ENCODE measurements at regions not wholly inside any gene's neighbourhood (a gene's known extent, or its start where the extent isn't known, plus 50 kb on each side); places are given as distances from the start of the nearest gene placed in this dataset.
A peak's percentile ranks its signal among the peaks of the same experiment; 100 is the strongest.

- Mint-ChIP-seq H3K4me3 (no peak overlapping the region), H3K27me3 (no peaks in the 10 kb centered on the region), H3K9me3 (ENCODE audit: low read depth) (peaks cover 15% of the 10 kb centered on the region), H3K36me3 (ENCODE audit: low read depth) (no peaks in the 10 kb centered on the region), H3K27ac (no peak overlapping the region), H3K4me1 (no peaks in the 10 kb centered on the region)
- ATAC-seq: no peak
- intact Hi-C loops (cut with DNase I, micrococcal nuclease): no loop called here
- CTCF ChIA-PET: no interaction called here
- POLR2A ChIA-PET: no interaction called here
- DNase-seq: no peak
Measured at GRCh38 chr12:31845613-31846322, 113.4 kb upstream of the RESF1 start.

- Mint-ChIP-seq H3K27ac (no peak overlapping the region), H3K27me3 (no peaks in the 10 kb centered on the region), H3K36me3 (ENCODE audit: low read depth) (no peaks in the 10 kb centered on the region), H3K9me3 (ENCODE audit: low read depth) (peaks cover 12% of the 10 kb centered on the region), H3K4me3 (no peak overlapping the region), H3K4me1 (no peaks in the 10 kb centered on the region)
- no peak for ATAC-seq
- ChIA-PET CTCF (no interaction called here), POLR2A (no interaction called here)
- intact Hi-C loops (cut with DNase I, micrococcal nuclease): no loop called here
- no peak for DNase-seq
Measured at GRCh38 chr12:31843398-31844095, 114.7 kb upstream of the AMN1 start.

GRCh38 chr12:31837913-31838312, 109.1 kb upstream of the AMN1 start:
- ChIA-PET POLR2A (no interaction called here), CTCF (interaction anchor here (0.7 kb wide), 2 partner anchors 179 to 185 kb away, joined by 3 read pairs; no protein-coding TSS in a partner anchor)
- Mint-ChIP-seq H3K27ac (no peak overlapping the region), H3K4me1 (peaks cover 14% of the 10 kb centered on the region), H3K4me3 (no peak overlapping the region), H3K9me3 (ENCODE audit: low read depth) (peaks cover 3% of the 10 kb centered on the region), H3K36me3 (ENCODE audit: low read depth) (no peaks in the 10 kb centered on the region), H3K27me3 (no peaks in the 10 kb centered on the region)
- ATAC-seq (no peak), DNase-seq (no peak)
- intact Hi-C loops (cut with DNase I, micrococcal nuclease): no loop called here

GRCh38 chr12:31835276-31835882, 106.6 kb upstream of the AMN1 start:
- ATAC-seq: no peak
- ChIA-PET POLR2A (no interaction called here), CTCF (interaction anchor here (1.2 kb wide), 1 partner anchor 17 kb away, joined by 3 read pairs; no protein-coding TSS in a partner anchor)
- H3K9me3 Mint-ChIP-seq (ENCODE audit: low read depth): peaks cover 14% of the 10 kb centered on the region
- peaks cover 34% of the 10 kb centered on the region for H3K4me1 Mint-ChIP-seq
- intact Hi-C loops (cut with DNase I, micrococcal nuclease): no loop called here
- no peak overlapping the region for H3K4me3 Mint-ChIP-seq
- peaks cover 2% of the 10 kb centered on the region for H3K36me3 Mint-ChIP-seq (ENCODE audit: low read depth)
- no peak overlapping the region for H3K27ac Mint-ChIP-seq
- no peaks in the 10 kb centered on the region for H3K27me3 Mint-ChIP-seq
- DNase-seq: no peak

- DNase-seq: no peak
- POLR2A ChIA-PET: no interaction called here
- no peak for ATAC-seq
- Mint-ChIP-seq H3K27ac (no peak overlapping the region), H3K9me3 (ENCODE audit: low read depth) (peaks cover 18% of the 10 kb centered on the region), H3K4me1 (peaks cover 40% of the 10 kb centered on the region), H3K27me3 (no peaks in the 10 kb centered on the region), H3K4me3 (no peak overlapping the region), H3K36me3 (ENCODE audit: low read depth) (peaks cover 2% of the 10 kb centered on the region)
- intact Hi-C loops (cut with DNase I, micrococcal nuclease): no loop called here
- CTCF ChIA-PET: interaction anchor here (1.2 kb wide), 1 partner anchor 18 kb away, joined by 3 read pairs; no protein-coding TSS in a partner anchor
Measured at GRCh38 chr12:31834150-31834549, 105.3 kb upstream of the AMN1 start.

- peaks cover 18% of the 10 kb centered on the region for H3K9me3 Mint-ChIP-seq (ENCODE audit: low read depth)
- peaks cover 45% of the 10 kb centered on the region for H3K4me1 Mint-ChIP-seq
- peak overlapping the region; percentile 71 for H3K27ac Mint-ChIP-seq
- peak; percentile 79 for ATAC-seq
- DNase-seq: peak; percentile 30
- POLR2A ChIA-PET: no interaction called here
- intact Hi-C loops (cut with DNase I, micrococcal nuclease): no loop called here
- CTCF ChIA-PET: no interaction called here
- no peak overlapping the region for H3K4me3 Mint-ChIP-seq
- peaks cover 2% of the 10 kb centered on the region for H3K36me3 Mint-ChIP-seq (ENCODE audit: low read depth)
- H3K27me3 Mint-ChIP-seq: no peaks in the 10 kb centered on the region
Measured at GRCh38 chr12:31832740-31833729, 104.2 kb upstream of the AMN1 start.

- ChIA-PET POLR2A (no interaction called here), CTCF (no interaction called here)
- Mint-ChIP-seq H3K9me3 (ENCODE audit: low read depth) (peaks cover 30% of the 10 kb centered on the region), H3K4me3 (no peak overlapping the region), H3K27ac (no peak overlapping the region), H3K27me3 (no peaks in the 10 kb centered on the region), H3K4me1 (peaks cover 37% of the 10 kb centered on the region), H3K36me3 (ENCODE audit: low read depth) (peaks cover 7% of the 10 kb centered on the region)
- no peak for DNase-seq
- peak; percentile 53 for ATAC-seq
- intact Hi-C loops (cut with DNase I, micrococcal nuclease): no loop called here
Measured at GRCh38 chr12:31828071-31828470, 99.2 kb upstream of the AMN1 start.

GRCh38 chr12:31822761-31823160, 93.9 kb upstream of the AMN1 start:
- Mint-ChIP-seq H3K4me3 (no peak overlapping the region), H3K36me3 (ENCODE audit: low read depth) (peaks cover 5% of the 10 kb centered on the region), H3K27ac (no peak overlapping the region), H3K4me1 (peaks cover 2% of the 10 kb centered on the region), H3K27me3 (no peaks in the 10 kb centered on the region), H3K9me3 (ENCODE audit: low read depth) (peaks cover 15% of the 10 kb centered on the region)
- ChIA-PET CTCF (no interaction called here), POLR2A (no interaction called here)
- ATAC-seq: no peak
- intact Hi-C loops (cut with DNase I, micrococcal nuclease): no loop called here
- DNase-seq: no peak

GRCh38 chr12:31821484-31821883, 92.7 kb upstream of the AMN1 start:
- ChIA-PET CTCF (no interaction called here), POLR2A (no interaction called here)
- intact Hi-C loops (cut with DNase I, micrococcal nuclease): no loop called here
- Mint-ChIP-seq H3K4me3 (no peak overlapping the region), H3K27ac (no peak overlapping the region), H3K4me1 (no peaks in the 10 kb centered on the region), H3K27me3 (no peaks in the 10 kb centered on the region), H3K36me3 (ENCODE audit: low read depth) (peaks cover 5% of the 10 kb centered on the region), H3K9me3 (ENCODE audit: low read depth) (peaks cover 15% of the 10 kb centered on the region)
- no peak for ATAC-seq
- DNase-seq: no peak

- no peak for DNase-seq
- no peak for ATAC-seq
- no peak overlapping the region for H3K27ac Mint-ChIP-seq
- no peak overlapping the region for H3K4me3 Mint-ChIP-seq
- POLR2A ChIA-PET: no interaction called here
- peaks cover 12% of the 10 kb centered on the region for H3K9me3 Mint-ChIP-seq (ENCODE audit: low read depth)
- H3K27me3 Mint-ChIP-seq: no peaks in the 10 kb centered on the region
- H3K4me1 Mint-ChIP-seq: no peaks in the 10 kb centered on the region
- intact Hi-C loops (cut with DNase I, micrococcal nuclease): no loop called here
- peaks cover 5% of the 10 kb centered on the region for H3K36me3 Mint-ChIP-seq (ENCODE audit: low read depth)
- CTCF ChIA-PET: no interaction called here
Measured at GRCh38 chr12:31820832-31821231, 92.0 kb upstream of the AMN1 start.

GRCh38 chr12:31819427-31819826, 90.6 kb upstream of the AMN1 start:
- intact Hi-C loops (cut with DNase I, micrococcal nuclease): no loop called here
- peaks cover 9% of the 10 kb centered on the region for H3K9me3 Mint-ChIP-seq (ENCODE audit: low read depth)
- no peak for DNase-seq
- no peak for ATAC-seq
- no peaks in the 10 kb centered on the region for H3K4me1 Mint-ChIP-seq
- ChIA-PET CTCF (no interaction called here), POLR2A (no interaction called here)
- no peaks in the 10 kb centered on the region for H3K27me3 Mint-ChIP-seq
- no peak overlapping the region for H3K4me3 Mint-ChIP-seq
- H3K36me3 Mint-ChIP-seq (ENCODE audit: low read depth): peaks cover 2% of the 10 kb centered on the region
- no peak overlapping the region for H3K27ac Mint-ChIP-seq

Measured in activated CD4-positive, alpha-beta T cell treated with anti-CD3 and anti-CD28 coated beads for 36 hours (primary cell).